Smooth muscle cell (in vitro differentiated cells): ENCODE measurements at regions not wholly inside any gene's neighbourhood (a gene's known extent, or its start where the extent isn't known, plus 50 kb on each side); places are given as distances from the start of the nearest gene placed in this dataset.

Source experiments
- DNase-seq: peaks from one replicate; lab custom pipeline; 2025; ENCODE audit not compliant: unreplicated experiment; lab: John Stamatoyannopoulos, UW
- H2AFZ ChIP-seq: fragments of 200-600 bp; sonication (generic); 2 replicates; pipeline ENCODE4 v1.6.0; 2016; ENCODE audit warnings: antibody characterized with exemption, low read depth, mild to moderate bottlenecking
- H3F3A ChIP-seq: fragments of 200-600 bp; sonication (generic); 2 replicates; pipeline ENCODE4 v1.6.0; 2017; ENCODE audit warnings: antibody characterized with exemption, low read depth
- H3K27ac ChIP-seq: fragments of 200-600 bp; sonication (generic); 2 replicates; pipeline ENCODE4 v1.5.1; 2016; ENCODE audit warnings: low read depth, mild to moderate bottlenecking
- H3K27me3 ChIP-seq: fragments of 200-600 bp; sonication (generic); 2 replicates; pipeline ENCODE4 v1.6.1; 2016; ENCODE audit warnings: low read depth, mild to moderate bottlenecking
- H3K36me3 ChIP-seq: fragments of 200-600 bp; sonication (generic); 2 replicates; pipeline ENCODE4 v1.5.1; 2016; ENCODE audit warnings: low read depth
- H3K4me1 ChIP-seq: fragments of 200-600 bp; sonication (generic); 2 replicates; pipeline ENCODE4 v1.5.1; 2016; ENCODE audit warnings: low read depth
- H3K4me2 ChIP-seq: fragments of 200-600 bp; sonication (generic); 2 replicates; pipeline ENCODE4 v1.6.0; 2016; ENCODE audit warnings: mild to moderate bottlenecking
- H3K4me3 ChIP-seq: fragments of 200-600 bp; sonication (generic); 2 replicates; pipeline ENCODE4 v1.5.1; 2016; ENCODE audit warnings: mild to moderate bottlenecking
- H3K79me2 ChIP-seq: fragments of 200-600 bp; sonication (generic); 2 replicates; pipeline ENCODE4 v1.6.0; 2016; ENCODE audit warnings: low read depth, mild to moderate bottlenecking
- H3K9ac ChIP-seq: fragments of 200-600 bp; sonication (generic); 2 replicates; pipeline ENCODE4 v1.6.0; 2016; ENCODE audit warnings: low read depth
- H3K9me3 ChIP-seq: fragments of 200-600 bp; sonication (generic); replicated peaks from 2 replicates; pipeline ENCODE4 v1.5.1; 2016; ENCODE audit warnings: low read depth
- H4K20me1 ChIP-seq: fragments of 200-600 bp; sonication (generic); 2 replicates; pipeline ENCODE4 v1.6.0; 2016; ENCODE audit warnings: low read depth
- CTCF ChIP-seq: fragments of 200-600 bp; sonication (generic); IDR thresholded peaks from 2 replicates; pipeline ENCODE4 v1.5.1; 2017; ENCODE audit warnings: borderline replicate concordance, mild to moderate bottlenecking, antibody characterized with exemption; ENCODE audit not compliant: insufficient read depth, poor library complexity, severe bottlenecking
- WGBS: methylation state at CpG from one replicate; pipeline ENCODE4 v1.1.7; 2016; ENCODE audit warnings: low lambda C conversion rate; 5-methylcytosine and 5-hydroxymethylcytosine counted together

- whole genome bisulfite sequencing, result 66% methylated on average over 2 of the region's 2 CpGs
- TF ChIP-seq CTCF, result no peak
- Histone ChIP-seq H3K27ac (no peak overlapping the region), H3K9me3 (no peaks in the 10 kb centered on the region), H3F3A (no peaks in the 10 kb centered on the region), H3K4me2 (no peak overlapping the region), H3K4me1 (no peaks in the 10 kb centered on the region), H3K36me3 (no peaks in the 10 kb centered on the region), H3K27me3 (no peaks in the 10 kb centered on the region), H3K4me3 (no peak overlapping the region), H3K9ac (no peak overlapping the region), H3K79me2 (no peaks in the 10 kb centered on the region), H4K20me1 (no peaks in the 10 kb centered on the region), H2AFZ (no peak overlapping the region)
- no peak for DNase-seq
Measured at GRCh38 chr4:136412708-136413107, 1119.6 kb downstream of the PCDH18 start.

- 76% methylated on average over 5 of the region's 5 CpGs for WGBS
- Histone ChIP-seq H3K27ac (no peak overlapping the region), H3K36me3 (no peaks in the 10 kb centered on the region), H3K9ac (no peak overlapping the region), H3F3A (no peaks in the 10 kb centered on the region), H2AFZ (no peak overlapping the region), H3K4me2 (no peak overlapping the region), H3K79me2 (no peaks in the 10 kb centered on the region), H3K4me1 (no peaks in the 10 kb centered on the region), H3K9me3 (no peaks in the 10 kb centered on the region), H3K27me3 (no peaks in the 10 kb centered on the region), H3K4me3 (no peak overlapping the region), H4K20me1 (no peaks in the 10 kb centered on the region)
- no peak for TF ChIP-seq CTCF
- no peak for DNase-seq
Measured at GRCh38 chr4:136400829-136401228, 1131.5 kb downstream of the PCDH18 start.

- DNase-seq, result no peak
- 95% methylated on average over 24 of the region's 44 CpGs for WGBS
Measured at GRCh38 chr4:136395212-136395722, 1137.0 kb downstream of the PCDH18 start.

More at GRCh38 chr4:136395212-136395722, 1137.0 kb downstream of the PCDH18 start:
- Histone ChIP-seq H3K4me1 (no peaks in the 10 kb centered on the region), H4K20me1 (no peaks in the 10 kb centered on the region), H3K9ac (no peak overlapping the region), H3F3A (no peaks in the 10 kb centered on the region), H3K36me3 (no peaks in the 10 kb centered on the region), H2AFZ (no peak overlapping the region), H3K27ac (no peak overlapping the region), H3K4me3 (no peak overlapping the region), H3K4me2 (no peak overlapping the region), H3K79me2 (no peaks in the 10 kb centered on the region), H3K27me3 (no peaks in the 10 kb centered on the region), H3K9me3 (no peaks in the 10 kb centered on the region)
- TF ChIP-seq CTCF, result no peak
